ENCODE measurements at regions not wholly inside any gene's neighbourhood (a gene's known extent, or its start where the extent isn't known, plus 50 kb on each side); places are given as distances from the start of the nearest gene placed in this dataset.

DNA sequence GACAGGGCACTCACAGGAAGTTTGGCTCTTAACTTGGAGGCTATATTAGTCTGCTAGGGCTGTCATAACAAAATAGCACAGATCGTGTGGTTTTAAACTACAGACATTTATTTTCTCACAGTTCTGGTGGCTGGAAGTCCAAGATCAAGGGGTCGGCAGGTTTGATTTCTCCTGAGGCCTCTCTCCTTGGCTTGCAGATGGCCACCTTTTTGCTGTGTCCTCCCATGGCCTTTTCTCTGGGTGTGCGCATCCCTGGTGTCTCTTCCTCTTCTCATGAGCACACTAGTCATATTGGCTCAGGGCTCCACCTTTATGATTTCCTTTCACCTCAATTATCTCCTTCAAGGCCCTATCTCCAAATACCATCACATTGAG is 69.3 kb downstream of the FOXB1 start:
- TF ChIP-seq, protein P1, sequence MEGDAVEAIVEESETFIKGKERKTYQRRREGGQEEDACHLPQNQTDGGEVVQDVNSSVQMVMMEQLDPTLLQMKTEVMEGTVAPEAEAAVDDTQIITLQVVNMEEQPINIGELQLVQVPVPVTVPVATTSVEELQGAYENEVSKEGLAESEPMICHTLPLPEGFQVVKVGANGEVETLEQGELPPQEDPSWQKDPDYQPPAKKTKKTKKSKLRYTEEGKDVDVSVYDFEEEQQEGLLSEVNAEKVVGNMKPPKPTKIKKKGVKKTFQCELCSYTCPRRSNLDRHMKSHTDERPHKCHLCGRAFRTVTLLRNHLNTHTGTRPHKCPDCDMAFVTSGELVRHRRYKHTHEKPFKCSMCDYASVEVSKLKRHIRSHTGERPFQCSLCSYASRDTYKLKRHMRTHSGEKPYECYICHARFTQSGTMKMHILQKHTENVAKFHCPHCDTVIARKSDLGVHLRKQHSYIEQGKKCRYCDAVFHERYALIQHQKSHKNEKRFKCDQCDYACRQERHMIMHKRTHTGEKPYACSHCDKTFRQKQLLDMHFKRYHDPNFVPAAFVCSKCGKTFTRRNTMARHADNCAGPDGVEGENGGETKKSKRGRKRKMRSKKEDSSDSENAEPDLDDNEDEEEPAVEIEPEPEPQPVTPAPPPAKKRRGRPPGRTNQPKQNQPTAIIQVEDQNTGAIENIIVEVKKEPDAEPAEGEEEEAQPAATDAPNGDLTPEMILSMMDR (IDR thresholded peaks at IDR 0.05) = no peak
- TF ChIP-seq ZFX (IDR thresholded peaks at IDR 0.05; ENCODE audit: borderline replicate concordance) = no peak
